ENCODE measurements at regions not wholly inside any gene's neighbourhood (a gene's known extent, or its start where the extent isn't known, plus 50 kb on each side); places are given as distances from the start of the nearest gene placed in this dataset.

DNA sequence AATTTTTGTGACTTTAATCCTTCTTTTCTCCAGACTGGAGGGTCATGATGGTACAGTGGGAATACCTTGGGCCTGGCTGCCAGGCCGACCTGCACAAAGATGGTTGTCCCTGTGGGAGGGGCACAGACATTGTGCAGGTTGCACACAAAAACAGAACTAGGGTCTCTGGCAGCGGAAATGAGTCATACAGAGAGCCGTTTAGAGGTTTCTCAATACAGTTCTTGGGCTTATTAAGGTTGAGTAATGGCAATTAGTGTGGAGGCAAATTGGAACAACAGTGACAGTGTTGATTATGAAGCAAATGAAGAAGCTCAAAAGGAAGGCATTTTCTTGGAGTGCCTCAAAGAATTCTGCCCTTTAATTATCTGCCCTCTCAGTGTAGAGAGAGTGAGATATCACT, 173.6 kb downstream of the TENT4A start:
- peak; percentile 6 for DNase-seq (ENCODE audit: low spot score)
- TF ChIP-seq, protein P1, sequence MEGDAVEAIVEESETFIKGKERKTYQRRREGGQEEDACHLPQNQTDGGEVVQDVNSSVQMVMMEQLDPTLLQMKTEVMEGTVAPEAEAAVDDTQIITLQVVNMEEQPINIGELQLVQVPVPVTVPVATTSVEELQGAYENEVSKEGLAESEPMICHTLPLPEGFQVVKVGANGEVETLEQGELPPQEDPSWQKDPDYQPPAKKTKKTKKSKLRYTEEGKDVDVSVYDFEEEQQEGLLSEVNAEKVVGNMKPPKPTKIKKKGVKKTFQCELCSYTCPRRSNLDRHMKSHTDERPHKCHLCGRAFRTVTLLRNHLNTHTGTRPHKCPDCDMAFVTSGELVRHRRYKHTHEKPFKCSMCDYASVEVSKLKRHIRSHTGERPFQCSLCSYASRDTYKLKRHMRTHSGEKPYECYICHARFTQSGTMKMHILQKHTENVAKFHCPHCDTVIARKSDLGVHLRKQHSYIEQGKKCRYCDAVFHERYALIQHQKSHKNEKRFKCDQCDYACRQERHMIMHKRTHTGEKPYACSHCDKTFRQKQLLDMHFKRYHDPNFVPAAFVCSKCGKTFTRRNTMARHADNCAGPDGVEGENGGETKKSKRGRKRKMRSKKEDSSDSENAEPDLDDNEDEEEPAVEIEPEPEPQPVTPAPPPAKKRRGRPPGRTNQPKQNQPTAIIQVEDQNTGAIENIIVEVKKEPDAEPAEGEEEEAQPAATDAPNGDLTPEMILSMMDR (conservative IDR thresholded peaks at IDR 0.05; ENCODE audit: low read depth, low read length), result no peak
- no peak for TF ChIP-seq EZH2 (IDR thresholded peaks at IDR 0.05; ENCODE audit: borderline replicate concordance, low read depth, low read length, poor library complexity, severe bottlenecking)
- no TSS peak for BruUV-seq (replicated peaks)
- Histone ChIP-seq H3K4me3 (ENCODE audit: low read depth, low read length, poor library complexity, severe bottlenecking) (no peak overlapping the region), H3K27ac (ENCODE audit: low read depth, low read length, poor library complexity, severe bottlenecking) (no peak overlapping the region), H3K9me3 (ENCODE audit: low read depth, low read length, poor library complexity, severe bottlenecking) (peaks cover 13% of the 10 kb centered on the region), H3K27me3 (replicated peaks; ENCODE audit: insufficient read depth, low read depth, low read length, poor library complexity) (peaks cover 16% of the 10 kb centered on the region), H3K36me3 (ENCODE audit: insufficient read depth, low read length, poor library complexity, severe bottlenecking) (no peaks in the 10 kb centered on the region), H3K4me1 (ENCODE audit: insufficient read depth, low read length, poor library complexity, severe bottlenecking) (no peaks in the 10 kb centered on the region)
- ChIA-PET CTCF (no interaction called here), POLR2A (ENCODE audit: low non-redundant PET) (no interaction called here)
- intact Hi-C loops (cut with micrococcal nuclease; ENCODE audit: unreplicated experiment), result no loop called here

DNA sequence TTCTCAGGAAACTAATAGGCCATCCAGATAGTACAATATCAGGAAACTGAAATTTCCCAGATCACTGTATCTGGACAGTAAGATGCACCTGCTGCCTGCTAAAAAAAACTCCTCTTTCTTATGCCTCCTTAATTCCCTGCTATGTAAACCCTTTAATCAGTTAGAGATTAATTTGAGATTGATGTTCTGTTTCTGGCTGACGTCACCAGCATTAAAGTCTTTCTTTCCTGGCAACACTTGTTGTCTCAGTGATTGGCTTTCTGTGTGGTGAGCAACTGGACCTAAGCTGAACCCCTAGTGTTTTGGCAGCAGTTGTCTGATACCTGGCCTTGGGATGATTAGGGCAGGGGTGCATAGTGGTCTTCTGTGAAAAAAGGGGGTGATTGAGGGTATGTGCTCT, 175.8 kb downstream of the TENT4A start:
- peaks cover 23% of the 10 kb centered on the region for H3K27me3 ChIP-seq (replicated peaks; ENCODE audit: insufficient read depth, low read depth, low read length, poor library complexity)
- H3K9me3 ChIP-seq (ENCODE audit: low read depth, low read length, poor library complexity, severe bottlenecking), result peaks cover 13% of the 10 kb centered on the region
- no peaks in the 10 kb centered on the region for H3K4me1 ChIP-seq (ENCODE audit: insufficient read depth, low read length, poor library complexity, severe bottlenecking)
- H3K36me3 ChIP-seq (ENCODE audit: insufficient read depth, low read length, poor library complexity, severe bottlenecking), result no peaks in the 10 kb centered on the region
- TF ChIP-seq, protein P1 (conservative IDR thresholded peaks at IDR 0.05; ENCODE audit: low read depth, low read length), result no peak
- no peak for TF ChIP-seq EZH2 (IDR thresholded peaks at IDR 0.05; ENCODE audit: borderline replicate concordance, low read depth, low read length, poor library complexity, severe bottlenecking)
- no peak overlapping the region for H3K27ac ChIP-seq (ENCODE audit: low read depth, low read length, poor library complexity, severe bottlenecking)
- intact Hi-C loops (cut with micrococcal nuclease; ENCODE audit: unreplicated experiment), result no loop called here
- no TSS peak for BruUV-seq (replicated peaks)
- no peak for DNase-seq (ENCODE audit: low spot score)
- ChIA-PET CTCF (no interaction called here), POLR2A (ENCODE audit: low non-redundant PET) (no interaction called here)
- no peak overlapping the region for H3K4me3 ChIP-seq (ENCODE audit: low read depth, low read length, poor library complexity, severe bottlenecking)

- Histone ChIP-seq H3K27me3 (replicated peaks; ENCODE audit: insufficient read depth, low read depth, low read length, poor library complexity) (peaks cover 28% of the 10 kb centered on the region), H3K9me3 (ENCODE audit: low read depth, low read length, poor library complexity, severe bottlenecking) (no peaks in the 10 kb centered on the region), H3K27ac (ENCODE audit: low read depth, low read length, poor library complexity, severe bottlenecking) (no peak overlapping the region), H3K4me1 (ENCODE audit: insufficient read depth, low read length, poor library complexity, severe bottlenecking) (no peaks in the 10 kb centered on the region), H3K4me3 (ENCODE audit: low read depth, low read length, poor library complexity, severe bottlenecking) (no peak overlapping the region), H3K36me3 (ENCODE audit: insufficient read depth, low read length, poor library complexity, severe bottlenecking) (no peaks in the 10 kb centered on the region)
- intact Hi-C loops (cut with micrococcal nuclease; ENCODE audit: unreplicated experiment), result no loop called here
- DNase-seq (ENCODE audit: low spot score), result no peak
- no TSS peak for BruUV-seq (replicated peaks)
- ChIA-PET CTCF (no interaction called here), POLR2A (ENCODE audit: low non-redundant PET) (no interaction called here)
- no peak for TF ChIP-seq EZH2 (IDR thresholded peaks at IDR 0.05; ENCODE audit: borderline replicate concordance, low read depth, low read length, poor library complexity, severe bottlenecking)
- TF ChIP-seq, protein P1 (conservative IDR thresholded peaks at IDR 0.05; ENCODE audit: low read depth, low read length), result no peak
These were observed 186.0 kb downstream of the TENT4A start for GRCh38 chr5:6899221-6899620.

Data from A673 (cell line).